Activated T-helper 2 cell treated with anti-CD3 and anti-CD28 coated beads, Interferon-gamma antibody, Interleukin-2, Interleukin-4, amounts not matched to agents 10 μg/mL and 5 μg/mL and 100 μg/mL, durations not matched to agents 14 hours and 24 hours and 36 hours (primary cell): ENCODE measurements at regions not wholly inside any gene's neighbourhood (a gene's known extent, or its start where the extent isn't known, plus 50 kb on each side); places are given as distances from the start of the nearest gene placed in this dataset.

Experiments
- DNase-seq: peaks from one replicate; pipeline ENCODE4 v3.0.0; 2021; ENCODE audit warnings: low spot score
- H3K27ac Mint-ChIP-seq: one replicate; pipeline ENCODE4 v1.8.0; 2021; ENCODE audit warnings: mixed read lengths
- H3K27me3 Mint-ChIP-seq: one replicate; pipeline ENCODE4 v1.8.0; 2021; ENCODE audit warnings: low read depth, mixed read lengths
- H3K36me3 Mint-ChIP-seq: one replicate; pipeline ENCODE4 v1.8.0; 2021; ENCODE audit warnings: low read depth, mixed read lengths
- H3K4me1 Mint-ChIP-seq: one replicate; pipeline ENCODE4 v1.8.0; 2021; ENCODE audit warnings: low read depth, mixed read lengths
- H3K4me3 Mint-ChIP-seq: one replicate; pipeline ENCODE4 v1.8.0; 2021; ENCODE audit warnings: low read depth, mild to moderate bottlenecking, moderate library complexity, mixed read lengths
- H3K9me3 Mint-ChIP-seq: one replicate; pipeline ENCODE4 v1.8.0; 2021; ENCODE audit warnings: mixed read lengths
- intact Hi-C: fragments of 100-400 bp; cut with micrococcal nuclease; formaldehyde crosslinking; loops from one replicate; pipeline ENCODE4 v1.15.1; 2023

DNA sequence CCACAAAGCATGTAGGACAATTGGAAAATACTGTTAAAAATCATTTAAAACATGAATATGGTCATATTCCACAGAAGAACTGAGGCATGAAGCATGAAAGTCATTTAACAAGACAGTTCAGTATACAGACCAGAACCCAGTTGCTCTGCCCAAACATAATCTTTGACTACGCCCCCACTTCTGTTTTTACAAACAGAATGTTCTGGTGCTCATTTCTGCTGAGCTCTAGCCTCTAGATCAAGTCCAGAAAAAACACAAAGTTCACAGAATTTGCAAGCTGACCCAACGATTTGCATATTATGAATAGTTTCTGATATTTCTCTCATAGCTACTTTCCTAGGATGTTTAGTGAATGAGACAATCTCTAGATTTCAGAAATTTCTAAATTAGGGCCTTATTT lies 424.9 kb downstream of the PID1 start:
- intact Hi-C loops: no loop called here
- Mint-ChIP-seq H3K27me3 (no peaks in the 10 kb centered on the region), H3K9me3 (peaks cover 9% of the 10 kb centered on the region), H3K4me3 (no peak overlapping the region), H3K4me1 (no peaks in the 10 kb centered on the region), H3K27ac (no peak overlapping the region), H3K36me3 (no peaks in the 10 kb centered on the region)
- no peak for DNase-seq

DNA sequence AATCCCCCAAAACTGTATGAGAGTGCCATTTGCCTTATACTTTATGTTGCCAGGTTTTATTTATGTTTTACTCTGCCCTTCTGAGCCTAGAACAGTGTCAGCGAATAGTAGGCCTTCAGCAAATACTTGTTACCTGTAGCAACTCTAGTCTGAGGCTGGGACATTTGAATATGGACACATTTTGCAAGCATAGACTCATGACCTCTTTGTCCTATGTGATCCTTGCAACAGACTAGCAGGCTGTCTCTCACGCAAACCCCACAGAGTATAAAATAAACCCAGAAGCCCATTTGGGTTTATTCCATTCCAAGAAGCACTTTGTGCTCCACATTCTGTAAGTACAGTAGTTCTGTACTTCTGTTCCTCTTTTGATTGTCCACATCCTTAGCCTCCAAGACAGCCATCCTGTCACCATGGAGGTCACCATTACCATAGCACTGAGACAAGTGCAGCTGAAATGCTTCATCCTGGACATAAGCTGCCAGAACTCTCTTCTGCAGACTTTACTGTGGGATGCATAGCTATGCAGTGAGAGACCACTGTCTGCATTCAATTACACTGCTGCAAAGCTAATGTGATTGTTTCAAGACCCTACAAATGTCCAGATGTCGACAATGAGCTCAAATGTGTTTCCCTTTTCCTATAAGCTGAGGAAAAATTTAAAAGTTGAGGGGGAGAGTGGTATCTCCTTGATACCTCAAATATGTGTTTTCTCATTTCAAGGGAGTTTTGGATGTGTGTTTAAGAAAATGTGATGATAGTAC lies 425.7 kb downstream of the PID1 start:
- DNase-seq: no peak
- intact Hi-C loops: no loop called here
- Mint-ChIP-seq H3K4me3 (no peak overlapping the region), H3K4me1 (no peaks in the 10 kb centered on the region), H3K27ac (no peak overlapping the region), H3K9me3 (peaks cover 9% of the 10 kb centered on the region), H3K27me3 (no peaks in the 10 kb centered on the region), H3K36me3 (no peaks in the 10 kb centered on the region)

DNA sequence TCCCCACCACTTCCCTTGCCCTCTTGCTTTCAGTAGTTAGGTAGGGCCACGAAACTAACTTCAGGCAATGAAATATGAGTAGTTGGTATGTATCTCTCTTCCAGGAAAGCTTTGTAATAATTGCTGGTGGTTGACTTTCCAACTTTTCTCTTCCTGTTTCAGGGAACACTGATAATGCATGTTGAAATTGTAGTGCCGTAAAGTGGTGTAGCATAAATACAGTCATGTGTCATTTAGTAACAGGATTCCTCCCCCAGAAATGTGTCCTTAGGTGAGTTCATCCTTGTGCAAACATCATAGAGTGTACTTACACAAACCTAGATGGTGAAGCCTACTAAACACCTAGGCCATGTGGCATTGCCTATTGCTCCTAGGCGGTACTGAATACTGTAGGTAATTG lies 429.2 kb downstream of the PID1 start:
- Mint-ChIP-seq H3K36me3 (no peaks in the 10 kb centered on the region), H3K27me3 (no peaks in the 10 kb centered on the region), H3K4me3 (no peak overlapping the region), H3K9me3 (peaks cover 10% of the 10 kb centered on the region), H3K4me1 (no peaks in the 10 kb centered on the region), H3K27ac (no peak overlapping the region)
- intact Hi-C loops: no loop called here
- no peak for DNase-seq

DNA sequence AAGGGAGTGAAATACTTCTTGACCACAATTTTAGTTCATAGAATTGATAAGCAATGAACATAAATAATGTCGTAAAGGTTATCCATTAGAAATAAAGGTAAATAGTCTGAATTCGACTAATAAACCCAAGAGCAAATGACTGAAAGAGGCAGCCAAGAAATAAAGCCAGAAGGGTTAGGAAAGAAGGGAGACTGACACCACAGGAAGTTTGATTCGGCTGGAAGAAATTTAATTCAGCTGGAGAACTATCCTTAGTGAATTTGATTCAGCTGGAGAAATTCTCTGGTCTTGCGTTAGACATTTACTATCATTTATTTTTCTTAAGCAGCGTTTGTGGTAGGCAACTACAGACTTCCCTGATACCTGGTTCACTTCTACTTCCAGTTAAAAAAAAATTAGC lies 429.6 kb downstream of the PID1 start:
- Mint-ChIP-seq H3K4me3 (no peak overlapping the region), H3K36me3 (no peaks in the 10 kb centered on the region), H3K27me3 (no peaks in the 10 kb centered on the region), H3K9me3 (peaks cover 10% of the 10 kb centered on the region), H3K27ac (no peak overlapping the region), H3K4me1 (no peaks in the 10 kb centered on the region)
- no peak for DNase-seq
- intact Hi-C loops: no loop called here

DNA sequence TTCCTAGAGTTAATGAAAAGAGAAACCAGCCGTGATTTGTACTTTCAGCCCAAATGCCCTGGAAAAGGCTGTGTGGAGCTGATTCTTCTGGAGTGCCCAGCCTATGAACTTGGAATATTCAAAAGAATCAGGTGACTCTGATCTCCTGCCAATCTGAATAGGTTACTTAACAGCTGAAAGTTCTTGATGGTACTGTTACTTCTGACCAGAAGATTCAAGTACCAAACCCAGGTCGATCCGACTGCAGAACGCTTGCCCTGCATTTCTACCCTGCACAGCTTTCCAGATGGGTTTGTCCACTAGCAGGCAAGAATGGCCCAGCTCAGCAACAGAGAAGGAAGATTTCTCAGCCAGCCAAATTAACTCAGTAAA lies 430.4 kb downstream of the PID1 start:
- Mint-ChIP-seq H3K27ac (no peak overlapping the region), H3K4me3 (no peak overlapping the region), H3K9me3 (peaks cover 10% of the 10 kb centered on the region), H3K27me3 (no peaks in the 10 kb centered on the region), H3K4me1 (no peaks in the 10 kb centered on the region), H3K36me3 (no peaks in the 10 kb centered on the region)
- intact Hi-C loops: no loop called here
- no peak for DNase-seq

DNA sequence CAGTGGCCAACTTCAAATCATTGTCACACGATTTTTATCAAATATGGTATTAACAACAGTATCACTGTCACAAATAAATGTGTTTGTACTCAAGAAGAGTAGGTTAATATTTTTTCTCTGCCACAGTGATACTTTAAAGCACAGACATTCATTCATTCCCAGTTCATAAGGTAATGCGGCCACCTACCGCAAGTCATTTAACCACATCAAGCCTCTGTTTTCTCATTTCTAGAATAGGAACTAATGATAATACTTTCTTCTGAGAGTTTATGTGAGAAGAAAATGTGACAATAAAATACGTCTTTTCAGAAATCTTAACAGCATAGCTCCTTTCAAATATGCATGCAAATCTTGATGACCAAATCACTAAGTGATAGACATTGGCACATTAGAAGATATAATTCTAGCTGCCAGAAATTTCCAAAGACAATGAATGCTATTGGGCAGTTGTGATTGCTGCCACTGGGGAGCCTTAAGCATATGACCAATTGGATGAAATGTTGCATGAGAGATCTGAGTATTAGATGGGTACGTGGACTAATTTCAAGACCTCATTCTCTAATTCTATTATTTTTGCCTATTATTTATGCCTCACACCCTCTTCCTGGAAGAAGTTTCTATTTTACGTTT lies 430.9 kb downstream of the PID1 start:
- intact Hi-C loops: no loop called here
- no peaks in the 10 kb centered on the region for H3K4me1 Mint-ChIP-seq
- peaks cover 10% of the 10 kb centered on the region for H3K9me3 Mint-ChIP-seq
- H3K4me3 Mint-ChIP-seq: no peak overlapping the region
- no peak for DNase-seq
- H3K27me3 Mint-ChIP-seq: no peaks in the 10 kb centered on the region
- no peak overlapping the region for H3K27ac Mint-ChIP-seq
- no peaks in the 10 kb centered on the region for H3K36me3 Mint-ChIP-seq

DNA sequence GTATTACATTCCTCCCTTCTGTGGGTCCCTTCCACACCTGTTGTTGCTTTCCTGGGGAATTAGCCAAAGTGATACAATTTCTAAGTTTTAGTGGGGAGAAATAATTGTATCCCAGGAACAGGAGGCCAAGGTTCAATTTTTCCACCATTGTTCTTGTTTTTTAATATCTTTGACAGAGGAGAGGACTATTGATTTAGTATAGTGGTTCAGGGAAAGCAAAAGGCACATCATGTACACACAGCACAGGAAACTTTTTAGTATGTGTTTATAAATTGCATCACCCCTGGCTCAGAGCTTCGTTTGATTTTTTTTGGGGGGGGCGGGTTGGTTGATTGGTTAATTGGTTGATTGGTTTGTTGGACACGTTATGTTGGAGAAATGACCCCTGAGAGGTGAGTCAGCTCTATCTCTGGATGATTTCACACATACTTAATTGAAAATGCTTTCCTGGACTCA lies 431.6 kb downstream of the PID1 start:
- intact Hi-C loops: no loop called here
- H3K27ac Mint-ChIP-seq: no peak overlapping the region
- peaks cover 10% of the 10 kb centered on the region for H3K9me3 Mint-ChIP-seq
- no peak for DNase-seq
- H3K27me3 Mint-ChIP-seq: no peaks in the 10 kb centered on the region
- H3K36me3 Mint-ChIP-seq: no peaks in the 10 kb centered on the region
- H3K4me1 Mint-ChIP-seq: no peaks in the 10 kb centered on the region
- H3K4me3 Mint-ChIP-seq: no peak overlapping the region

DNA sequence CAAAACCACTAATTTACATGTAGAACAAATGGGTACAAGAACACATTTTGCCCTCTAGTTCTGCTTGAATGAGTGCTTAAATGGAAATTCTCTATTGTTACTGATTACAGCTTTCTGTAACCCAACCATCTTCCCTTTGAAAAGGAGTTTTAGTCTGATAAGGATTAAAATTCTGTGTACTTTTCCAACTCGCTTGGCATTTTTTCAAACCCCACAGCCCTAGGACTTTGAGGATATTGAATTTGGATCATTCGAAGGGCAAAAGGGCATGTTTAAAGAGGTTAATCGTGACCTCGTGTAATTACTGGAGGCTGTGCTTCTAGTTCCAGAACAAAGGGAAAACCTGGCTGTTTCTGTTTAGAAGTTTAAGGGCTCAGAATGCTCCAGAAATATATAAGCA lies 432.3 kb downstream of the PID1 start:
- H3K4me1 Mint-ChIP-seq: no peaks in the 10 kb centered on the region
- no peak overlapping the region for H3K27ac Mint-ChIP-seq
- DNase-seq: no peak
- H3K9me3 Mint-ChIP-seq: peaks cover 10% of the 10 kb centered on the region
- no peaks in the 10 kb centered on the region for H3K27me3 Mint-ChIP-seq
- H3K36me3 Mint-ChIP-seq: no peaks in the 10 kb centered on the region
- intact Hi-C loops: no loop called here
- no peak overlapping the region for H3K4me3 Mint-ChIP-seq

DNA sequence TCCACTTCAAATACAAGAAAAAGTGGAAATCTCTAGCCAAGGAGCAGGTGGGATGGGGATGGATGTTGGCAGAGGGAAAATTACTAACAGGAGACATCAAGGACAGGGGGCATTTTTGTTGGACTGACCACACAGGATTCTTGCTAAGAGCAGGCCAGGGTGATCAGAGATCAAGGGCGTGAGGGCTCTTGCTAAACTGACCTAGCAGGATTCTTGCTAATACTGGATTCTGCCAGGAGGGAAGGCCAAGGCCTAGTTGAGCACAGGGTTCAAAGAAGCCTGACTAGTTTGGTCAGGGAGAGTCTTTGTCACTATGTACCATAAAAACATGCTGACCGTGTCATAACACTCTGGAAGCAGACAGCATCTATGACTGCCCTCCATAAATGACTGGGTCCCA lies 442.7 kb downstream of the PID1 start:
- Mint-ChIP-seq H3K36me3 (no peaks in the 10 kb centered on the region), H3K27ac (no peak overlapping the region), H3K9me3 (peaks cover 20% of the 10 kb centered on the region), H3K4me3 (no peak overlapping the region), H3K27me3 (no peaks in the 10 kb centered on the region), H3K4me1 (no peaks in the 10 kb centered on the region)
- no peak for DNase-seq
- intact Hi-C loops: no loop called here

DNA sequence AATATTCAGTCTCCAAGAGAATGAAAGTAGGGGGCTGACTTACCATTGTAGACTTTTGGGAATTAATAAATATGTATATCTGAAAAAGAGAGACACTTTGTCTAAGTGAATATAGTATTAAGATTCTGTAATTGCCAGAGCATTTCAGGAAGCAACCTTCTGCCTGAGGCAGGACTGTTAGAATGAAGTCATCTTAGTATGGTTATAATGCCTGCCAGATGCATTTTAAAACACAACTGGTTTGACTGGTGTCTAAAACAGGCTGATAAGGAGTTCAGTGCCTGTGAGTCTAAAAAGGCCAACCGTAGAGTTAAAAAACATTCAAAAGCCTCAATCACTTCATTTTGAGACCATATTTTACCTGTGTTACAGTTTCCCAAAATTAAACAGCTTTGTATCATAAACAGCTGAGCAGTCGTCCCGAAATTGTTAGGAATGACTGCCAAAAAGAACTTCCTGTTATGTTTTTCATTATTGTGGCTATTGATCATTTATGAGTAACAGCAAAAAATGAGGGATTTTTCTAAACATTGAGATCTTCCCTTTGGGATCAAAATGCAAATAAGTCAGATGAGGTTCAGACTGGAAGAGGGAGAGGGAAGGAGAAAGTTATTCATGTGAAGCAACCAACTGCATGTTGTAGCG lies 443.9 kb downstream of the PID1 start:
- intact Hi-C loops: no loop called here
- Mint-ChIP-seq H3K4me3 (no peak overlapping the region), H3K4me1 (no peaks in the 10 kb centered on the region), H3K36me3 (no peaks in the 10 kb centered on the region), H3K27ac (no peak overlapping the region), H3K9me3 (peaks cover 21% of the 10 kb centered on the region), H3K27me3 (no peaks in the 10 kb centered on the region)
- no peak for DNase-seq

DNA sequence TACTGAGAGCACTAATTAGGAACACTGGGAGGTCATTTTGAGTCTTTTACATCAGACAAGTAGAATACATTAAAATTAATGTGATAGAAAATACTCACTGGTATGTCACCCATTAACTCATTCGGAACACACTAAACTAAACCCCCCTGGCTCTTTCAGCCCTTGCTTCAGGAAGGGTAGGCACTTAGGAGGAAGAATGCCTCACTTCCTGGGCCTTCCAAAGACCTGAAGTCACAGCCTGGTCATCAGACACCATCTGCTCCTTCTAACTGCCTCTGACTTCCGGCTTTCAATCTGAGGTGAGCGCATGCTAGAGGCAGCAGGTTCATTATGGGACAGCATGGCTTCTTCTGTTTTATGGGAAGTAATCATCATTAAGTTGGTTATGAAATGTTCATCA lies 451.4 kb downstream of the PID1 start:
- H3K36me3 Mint-ChIP-seq: no peaks in the 10 kb centered on the region
- intact Hi-C loops: no loop called here
- H3K9me3 Mint-ChIP-seq: peaks cover 5% of the 10 kb centered on the region
- DNase-seq: no peak
- H3K4me1 Mint-ChIP-seq: no peaks in the 10 kb centered on the region
- H3K27me3 Mint-ChIP-seq: no peaks in the 10 kb centered on the region
- no peak overlapping the region for H3K4me3 Mint-ChIP-seq
- no peak overlapping the region for H3K27ac Mint-ChIP-seq

DNA sequence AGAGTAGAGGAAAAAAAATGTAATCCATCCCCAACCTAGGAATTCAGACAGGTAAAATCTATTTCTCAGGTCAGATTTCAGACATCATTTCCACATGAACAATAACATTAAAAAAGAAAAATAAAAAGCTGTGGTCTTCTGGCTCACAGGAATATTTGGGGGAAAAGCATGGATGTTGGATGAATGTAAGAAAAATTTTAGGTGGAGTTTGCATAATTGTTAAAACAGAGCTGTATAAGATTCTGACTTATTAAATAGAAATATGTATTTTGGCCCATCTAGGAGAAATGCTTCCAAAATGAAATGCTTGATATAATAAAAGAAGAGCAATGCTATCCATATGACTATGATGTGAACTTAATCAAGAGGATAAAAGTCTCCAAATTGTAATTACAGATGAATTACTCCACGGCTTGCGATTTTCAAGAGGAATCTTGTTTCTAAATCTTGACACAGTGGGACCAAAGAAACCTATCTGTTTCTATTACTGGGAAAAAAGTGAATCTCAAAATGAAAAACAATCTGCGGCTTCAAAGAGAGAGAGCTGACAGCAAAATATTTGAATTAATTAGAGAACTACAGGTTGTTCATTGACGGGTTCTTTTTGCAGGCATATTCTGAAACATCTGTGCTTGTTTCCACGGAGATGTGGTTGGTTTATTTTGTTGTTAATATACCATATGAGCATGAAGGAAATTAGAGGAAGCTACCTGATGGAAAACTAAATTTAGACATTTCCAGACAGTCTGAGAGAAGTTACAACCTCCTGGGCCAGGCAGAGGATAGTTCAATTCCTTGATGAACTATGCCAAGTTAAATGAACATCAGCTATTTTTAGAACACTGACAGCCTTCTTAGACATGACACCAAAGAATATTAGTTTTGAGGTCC lies 468.7 kb downstream of the PID1 start:
- Mint-ChIP-seq H3K4me3 (no peak overlapping the region), H3K4me1 (no peaks in the 10 kb centered on the region), H3K36me3 (no peaks in the 10 kb centered on the region), H3K9me3 (peaks cover 12% of the 10 kb centered on the region), H3K27ac (no peak overlapping the region), H3K27me3 (no peaks in the 10 kb centered on the region)
- DNase-seq: no peak
- intact Hi-C loops: no loop called here
